Amniotic stem cell (primary cell): ENCODE measurements at regions not wholly inside any gene's neighbourhood (a gene's known extent, or its start where the extent isn't known, plus 50 kb on each side); places are given as distances from the start of the nearest gene placed in this dataset.

Experiments
- DNase-seq: peaks from one replicate; lab custom pipeline; 2025; lab: John Stamatoyannopoulos, UW

- no peak for DNase-seq
These were observed 287.8 kb downstream of the ZEB1 start for GRCh38 chr10:31606841-31607240.

- no peak for DNase-seq
These were observed 287.0 kb downstream of the ZEB1 start for GRCh38 chr10:31605861-31606525.

- DNase-seq, result no peak
These were observed 286.4 kb downstream of the ZEB1 start for GRCh38 chr10:31605426-31605825.

GRCh38 chr10:31604646-31605170 lies 285.7 kb downstream of the ZEB1 start:
- DNase-seq, result no peak

GRCh38 chr10:31604096-31604495 lies 285.1 kb downstream of the ZEB1 start:
- no peak for DNase-seq

GRCh38 chr10:31603235-31604087 lies 284.4 kb downstream of the ZEB1 start:
- DNase-seq, result peak; percentile 79

- DNase-seq, result no peak
These were observed 283.7 kb downstream of the ZEB1 start for GRCh38 chr10:31602541-31603234.

GRCh38 chr10:31601136-31601535 lies 282.1 kb downstream of the ZEB1 start:
- DNase-seq, result no peak

GRCh38 chr10:31599626-31600504 lies 280.8 kb downstream of the ZEB1 start:
- no peak for DNase-seq

- DNase-seq, result no peak
These were observed 277.7 kb downstream of the ZEB1 start for GRCh38 chr10:31596765-31597164.

GRCh38 chr10:31595992-31596391 lies 277.0 kb downstream of the ZEB1 start:
- no peak for DNase-seq

GRCh38 chr10:31594347-31594873 lies 275.4 kb downstream of the ZEB1 start:
- DNase-seq, result no peak

GRCh38 chr10:31593124-31593523 lies 274.1 kb downstream of the ZEB1 start:
- no peak for DNase-seq

GRCh38 chr10:31591569-31591968 lies 272.6 kb downstream of the ZEB1 start:
- DNase-seq, result no peak

- DNase-seq, result no peak
These were observed 271.2 kb downstream of the ZEB1 start for GRCh38 chr10:31590023-31590800.

- no peak for DNase-seq
These were observed 268.7 kb downstream of the ZEB1 start for GRCh38 chr10:31587691-31588090.

GRCh38 chr10:31586723-31587638 lies 268.0 kb downstream of the ZEB1 start:
- DNase-seq, result no peak

GRCh38 chr10:31584876-31585275 lies 265.9 kb downstream of the ZEB1 start:
- no peak for DNase-seq

GRCh38 chr10:31584098-31584631 lies 265.1 kb downstream of the ZEB1 start:
- DNase-seq, result no peak
